Stimulated activated naive CD4-positive, alpha-beta T cell treated with Interleukin-2 at 50 U/mL for 16 hours (primary cell): ENCODE measurements at regions not wholly inside any gene's neighbourhood (a gene's known extent, or its start where the extent isn't known, plus 50 kb on each side); places are given as distances from the start of the nearest gene placed in this dataset.
A peak's percentile ranks its signal among the peaks of the same experiment; 100 is the strongest.
"Not testable (repeated sequence)": the region's sequence is repeated elsewhere in the genome, so short reads cannot be mapped to it uniquely, and the experiment has no call there.

Source experiments
- DNase-seq: peaks from one replicate; lab custom pipeline; 2025; lab: John Stamatoyannopoulos, UW

DNA sequence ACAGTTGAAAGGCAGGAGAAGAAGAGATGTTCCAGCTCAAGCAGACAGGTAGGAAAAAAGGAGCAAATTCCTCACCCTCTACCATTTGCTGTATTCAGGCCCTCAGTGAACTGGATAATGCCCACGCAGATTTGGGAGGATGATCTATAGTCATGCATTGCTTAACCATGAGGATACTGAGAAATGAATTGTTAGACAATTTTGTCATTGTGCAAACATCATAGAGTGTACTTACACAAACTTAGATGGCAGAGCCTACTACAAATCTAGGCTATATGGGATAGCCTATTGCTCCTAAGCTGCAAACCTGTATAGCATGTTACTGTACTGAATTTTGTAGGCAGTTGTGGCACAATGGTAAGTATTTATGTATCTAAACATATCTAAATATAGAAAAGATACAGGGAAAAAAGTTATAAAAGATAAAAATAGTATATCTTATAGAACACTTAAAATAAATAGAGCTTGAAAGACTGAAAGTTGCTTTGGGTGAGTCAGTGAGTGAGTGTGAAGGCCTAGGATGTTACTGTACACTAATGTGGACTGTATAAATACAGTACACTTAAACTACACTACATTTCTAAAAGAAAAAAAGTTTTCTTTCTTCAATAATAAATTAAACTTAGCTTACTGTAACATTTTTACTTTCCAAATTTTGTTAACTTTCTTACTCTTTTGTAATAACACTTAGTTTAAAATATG is 672.3 kb downstream of the UTRN start:
- no peak for DNase-seq

DNA sequence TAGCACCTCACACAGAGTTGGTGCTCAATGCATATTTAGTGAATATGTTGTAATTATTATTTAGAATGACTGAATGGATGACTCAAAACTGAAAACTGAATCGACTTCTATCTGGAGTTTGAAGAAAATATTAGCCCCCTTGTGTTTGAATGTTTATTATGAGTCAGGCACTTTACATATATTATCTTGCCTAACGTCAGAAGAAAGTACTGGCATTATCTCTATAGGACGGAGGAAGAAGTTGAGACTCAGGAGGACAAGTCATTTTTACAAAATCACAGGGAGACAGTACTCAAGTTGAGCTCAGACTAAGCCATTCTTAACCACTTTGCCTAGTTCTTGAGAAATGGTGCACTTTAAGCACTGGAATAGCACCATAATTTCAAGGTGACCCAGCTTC is 684.0 kb downstream of the UTRN start:
- no peak for DNase-seq

DNA sequence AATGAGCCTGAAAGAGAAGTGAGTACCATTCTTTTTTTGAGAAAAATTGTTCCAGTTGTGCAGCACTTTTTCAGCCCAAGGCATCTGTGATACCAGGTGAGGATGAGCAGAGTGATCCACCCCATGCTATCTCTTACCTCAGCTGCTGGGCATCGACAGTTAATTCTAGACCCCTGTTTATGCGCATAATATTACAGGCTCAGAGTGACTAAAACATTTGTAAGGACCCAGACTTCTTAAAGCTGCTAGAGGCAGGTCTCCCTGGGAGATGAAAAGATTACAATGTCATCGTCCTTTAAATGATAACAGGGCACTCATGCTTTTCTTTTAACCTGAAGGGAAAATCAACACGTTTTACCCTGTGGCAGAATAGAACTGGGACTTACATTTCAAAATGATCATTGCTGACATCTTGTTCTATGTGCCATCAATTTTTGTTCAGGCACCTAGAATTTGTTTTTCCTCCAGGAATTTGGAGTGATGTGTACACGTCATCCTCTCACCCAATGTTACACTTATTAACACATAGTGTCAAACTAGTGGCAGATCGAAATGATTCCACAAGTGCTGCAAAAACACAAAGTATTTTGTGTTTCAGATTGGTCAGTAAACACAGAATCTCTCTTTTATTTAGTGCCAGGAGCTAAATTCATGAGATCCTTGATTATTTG is 684.6 kb downstream of the UTRN start:
- DNase-seq: no peak

DNA sequence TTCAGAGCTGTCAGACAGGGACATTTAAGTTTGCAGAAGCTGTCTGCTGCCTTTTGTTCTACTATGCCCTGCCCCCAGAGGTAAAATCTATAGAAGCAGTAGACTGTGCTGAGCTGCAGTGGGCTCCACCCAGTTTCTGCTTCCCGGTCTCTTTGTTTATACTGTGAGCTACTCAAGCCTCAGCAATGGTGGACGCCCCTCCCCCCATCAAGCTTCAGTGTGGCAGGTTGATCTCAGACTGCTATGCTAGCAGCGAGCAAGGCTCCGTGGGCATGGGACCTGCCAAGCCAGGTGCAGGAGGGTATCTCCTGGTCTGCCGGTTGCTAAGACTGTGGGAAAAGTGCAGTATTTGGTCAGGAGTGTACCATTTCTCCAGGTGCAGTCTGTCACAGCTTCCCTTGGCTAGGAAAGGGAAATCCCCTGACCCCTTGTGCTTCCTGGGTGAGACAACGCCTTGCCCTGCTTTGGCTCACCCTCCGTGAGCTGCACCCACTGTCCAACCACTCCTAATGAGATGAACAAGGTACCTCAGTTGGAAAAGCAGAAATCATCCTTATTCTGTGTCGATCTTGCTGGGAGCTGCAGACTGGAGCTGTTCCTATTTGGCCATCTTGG is 692.2 kb downstream of the UTRN start:
- not testable (repeated sequence) for DNase-seq

DNA sequence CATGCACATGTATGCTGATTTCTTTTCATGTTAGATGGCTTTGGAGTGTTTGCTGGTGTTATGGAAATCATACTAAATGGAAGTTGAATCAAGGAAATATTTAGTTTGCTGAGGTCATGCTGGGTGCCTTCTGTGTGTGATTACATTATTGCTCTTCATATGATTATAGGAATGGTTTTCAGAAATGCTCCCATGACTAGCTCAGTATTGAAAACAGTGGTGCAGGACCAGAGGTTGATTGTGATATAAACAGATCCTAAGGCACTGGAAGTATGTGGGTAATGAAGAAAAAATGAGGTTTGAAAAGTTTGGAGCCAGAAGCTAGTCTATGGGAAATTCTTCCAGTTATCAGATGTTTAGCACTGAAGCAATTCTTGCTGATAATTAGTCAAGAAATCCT is 693.1 kb downstream of the UTRN start:
- DNase-seq: no peak

DNA sequence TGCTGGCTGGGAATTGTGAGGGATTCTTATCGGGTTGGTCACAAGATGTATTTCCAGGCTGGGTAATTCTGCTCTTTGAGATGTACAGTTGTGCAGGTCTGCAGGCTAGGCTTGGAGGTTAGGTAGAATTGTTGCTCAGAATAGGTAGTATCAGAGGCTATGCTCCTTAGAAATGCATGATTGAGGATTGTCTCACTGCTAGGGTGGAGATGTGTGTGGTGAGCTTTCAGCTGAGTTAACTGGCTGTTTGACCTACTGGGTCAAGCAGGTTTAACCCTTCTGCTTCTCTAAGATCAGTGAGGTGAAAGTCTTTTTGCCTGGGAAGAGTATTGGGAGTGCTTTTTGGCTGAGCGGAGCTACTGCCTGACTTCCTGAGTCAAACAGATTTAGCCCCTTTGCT is 701.1 kb downstream of the UTRN start:
- no peak for DNase-seq

DNA sequence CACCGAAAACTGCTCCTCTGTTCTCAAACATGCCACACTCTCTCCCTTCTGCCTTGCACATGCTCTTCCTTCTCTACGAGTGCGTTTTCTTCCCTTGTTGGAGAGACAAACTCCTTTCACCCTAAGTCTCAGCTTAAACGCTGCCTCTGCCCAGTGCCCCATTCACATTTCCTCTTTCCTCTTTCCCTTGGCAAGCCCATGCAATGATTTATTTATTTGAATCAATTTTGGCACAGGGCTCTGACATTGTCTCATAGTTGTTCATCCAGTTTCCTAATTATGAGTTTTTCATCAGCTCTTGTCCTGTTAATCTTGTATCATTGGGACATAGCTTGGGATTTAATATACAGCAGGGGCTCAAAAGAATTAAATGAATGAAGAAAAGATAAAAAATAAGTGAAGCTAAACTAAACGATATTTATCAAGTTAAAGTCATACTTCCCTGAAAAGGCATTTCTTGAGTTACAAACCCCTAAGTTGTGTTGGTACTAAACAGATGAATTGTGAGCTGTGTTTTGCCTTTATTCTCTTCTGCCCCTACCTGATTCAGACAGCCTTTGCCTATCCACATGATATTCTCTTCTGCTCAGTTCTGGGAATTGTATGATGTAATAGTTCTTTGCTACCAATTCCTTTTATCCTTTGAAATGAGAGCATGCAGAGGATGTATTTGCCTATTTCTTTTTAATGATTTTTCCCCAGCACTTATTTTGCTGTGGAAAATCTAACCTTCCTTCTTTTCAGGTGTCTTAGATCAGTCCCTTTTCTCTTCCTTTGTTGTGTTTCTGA is 704.4 kb downstream of the UTRN start:
- DNase-seq: no peak

DNA sequence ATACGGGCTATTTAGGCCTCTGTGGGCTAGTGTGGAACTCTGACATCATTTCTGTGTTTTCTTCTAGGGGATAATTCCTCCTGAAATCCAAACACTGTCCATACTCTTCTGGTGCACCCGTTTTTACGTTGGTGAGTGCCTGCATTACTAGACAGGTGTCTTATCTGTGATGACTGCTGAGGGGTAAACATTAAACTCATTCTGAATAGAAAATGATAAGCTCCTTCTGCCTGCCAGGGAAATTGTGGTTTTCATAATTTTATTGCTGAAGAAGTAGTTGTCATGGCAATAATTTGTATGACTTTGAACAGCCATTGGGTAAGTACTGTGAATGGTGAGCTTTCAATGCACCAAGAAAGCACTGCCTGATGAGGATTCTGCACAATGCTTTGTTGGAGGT is 705.6 kb downstream of the UTRN start:
- no peak for DNase-seq

DNA sequence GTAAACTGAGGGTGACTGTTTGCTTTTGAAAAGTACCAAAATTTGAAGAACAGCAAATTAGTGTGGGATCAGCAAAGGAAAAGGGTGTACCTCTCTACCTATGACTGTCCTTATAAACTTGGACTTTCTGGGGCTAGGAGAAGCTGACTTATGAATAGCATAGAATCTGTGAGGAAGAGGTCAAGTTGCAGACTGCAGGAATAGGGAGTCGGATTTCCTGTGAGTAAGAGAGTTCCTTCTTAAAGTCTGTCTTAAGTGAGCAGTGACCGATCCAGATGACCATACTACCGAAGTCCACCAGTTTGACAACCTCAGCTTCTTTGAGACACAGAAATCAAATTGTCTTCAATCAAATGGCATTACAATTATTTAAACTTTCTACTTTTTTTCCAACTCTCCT is 708.7 kb downstream of the UTRN start:
- no peak for DNase-seq

DNA sequence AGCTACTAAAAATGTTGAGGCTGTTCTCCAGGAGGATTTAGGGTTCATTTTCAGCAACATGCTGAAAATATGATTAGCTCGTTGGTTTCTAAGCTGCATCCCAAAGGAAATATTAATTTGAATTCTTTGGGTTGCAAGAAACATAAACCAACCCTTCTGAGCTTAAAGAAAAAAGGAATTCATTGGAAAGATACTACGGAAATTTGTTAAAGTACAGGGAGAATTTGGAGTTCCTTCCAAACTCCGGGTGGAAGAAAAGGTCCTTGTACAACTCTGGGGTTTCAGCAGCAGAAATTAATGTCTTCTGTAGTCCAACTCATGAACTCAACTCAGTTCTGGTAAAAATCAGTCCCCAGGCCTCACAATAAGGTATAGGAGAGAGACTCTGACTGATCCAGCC is 712.9 kb downstream of the UTRN start:
- DNase-seq: no peak

DNA sequence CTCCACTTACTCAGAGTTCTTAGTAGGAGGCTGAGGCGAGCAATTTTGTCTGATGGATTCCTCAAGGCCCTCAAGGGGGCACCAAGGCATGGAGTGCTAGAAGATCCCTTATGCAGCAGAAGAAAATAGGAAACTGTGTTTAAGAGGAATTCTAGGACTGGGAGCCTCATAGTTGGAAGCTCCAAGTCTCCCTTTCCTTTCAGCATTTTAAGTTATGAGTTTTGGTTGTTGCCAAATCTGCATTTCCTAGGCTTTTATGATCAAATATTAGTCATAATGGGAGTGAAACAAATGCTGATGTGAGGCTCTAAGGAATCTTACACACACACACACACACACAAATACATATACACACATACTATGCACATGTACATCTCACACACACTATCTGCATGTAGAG is 714.0 kb downstream of the UTRN start:
- DNase-seq: no peak

DNA sequence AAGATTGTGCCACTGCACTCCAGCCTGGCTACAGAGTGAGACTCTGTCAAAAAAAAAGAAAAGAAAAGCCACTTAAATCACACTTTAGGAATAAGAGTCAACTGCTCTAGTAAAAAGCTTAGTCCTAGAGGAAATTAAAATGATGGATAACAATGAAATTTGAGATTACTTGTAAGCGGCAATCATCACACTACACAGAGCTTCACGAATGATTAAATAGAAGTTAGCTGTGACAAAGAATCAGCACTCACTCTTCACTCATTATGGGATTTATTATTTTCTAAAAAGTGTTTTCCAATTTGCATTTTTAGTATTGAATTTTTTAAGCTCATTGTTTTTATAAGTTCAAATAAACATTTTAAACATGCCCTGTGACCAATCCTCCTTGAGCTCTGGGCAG is 718.0 kb downstream of the UTRN start:
- no peak for DNase-seq

DNA sequence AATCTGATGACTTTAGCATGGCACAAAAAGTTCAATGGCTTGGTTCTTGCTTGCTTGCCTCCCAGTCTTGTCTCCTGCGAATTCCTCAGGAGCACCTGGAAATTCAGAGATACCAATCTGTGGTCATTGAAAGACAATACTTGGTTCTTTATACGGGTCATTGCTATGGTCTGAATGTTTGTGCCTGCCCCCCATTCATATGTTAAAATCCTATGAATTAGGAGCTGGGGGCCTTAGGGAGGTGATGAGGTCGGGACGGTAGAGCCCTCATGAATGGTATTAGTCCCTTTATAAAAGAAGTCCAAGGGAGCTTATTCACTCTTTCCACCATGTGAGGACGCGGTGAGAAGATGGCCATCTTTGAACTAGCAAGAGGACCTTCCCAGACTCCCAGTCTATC is 721.8 kb downstream of the UTRN start:
- DNase-seq: no peak

DNA sequence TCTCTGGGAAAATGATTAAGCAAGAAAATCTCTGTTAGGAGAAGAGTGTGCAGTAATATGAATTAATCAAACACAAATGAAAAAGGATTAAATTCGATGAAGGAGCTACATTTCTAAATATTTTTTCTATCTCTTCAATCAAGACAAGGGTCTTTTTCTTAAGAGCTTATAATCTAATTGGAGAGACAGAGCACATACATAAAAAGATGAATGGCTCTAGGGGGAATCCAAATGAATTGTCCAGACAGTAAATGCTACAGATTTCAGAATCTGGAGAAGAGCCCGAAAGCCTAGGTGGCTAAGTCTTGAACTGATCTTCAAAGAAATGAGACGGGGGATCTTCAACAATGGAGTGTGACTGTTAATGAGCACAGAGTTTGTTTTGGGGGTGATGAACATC is 723.6 kb downstream of the UTRN start:
- no peak for DNase-seq

DNA sequence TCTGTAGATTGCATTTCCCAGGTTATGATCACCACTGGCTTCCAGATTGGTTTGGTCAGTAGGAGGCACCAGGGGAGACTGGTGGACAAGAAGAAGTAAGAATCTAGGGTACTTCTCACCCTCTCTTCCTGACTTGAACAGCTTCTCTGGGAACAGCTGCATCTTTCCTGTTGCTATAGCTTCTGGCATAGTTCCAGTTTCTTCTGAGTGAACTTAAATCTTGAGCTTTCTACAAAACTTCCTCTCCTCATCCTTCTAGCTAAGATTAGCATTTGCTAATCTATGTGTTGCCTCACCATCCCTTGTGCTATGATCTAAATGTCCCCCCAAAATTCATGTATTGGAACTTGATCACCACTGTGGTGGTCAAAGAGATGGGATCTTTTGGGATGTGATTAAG is 724.6 kb downstream of the UTRN start:
- no peak for DNase-seq

DNA sequence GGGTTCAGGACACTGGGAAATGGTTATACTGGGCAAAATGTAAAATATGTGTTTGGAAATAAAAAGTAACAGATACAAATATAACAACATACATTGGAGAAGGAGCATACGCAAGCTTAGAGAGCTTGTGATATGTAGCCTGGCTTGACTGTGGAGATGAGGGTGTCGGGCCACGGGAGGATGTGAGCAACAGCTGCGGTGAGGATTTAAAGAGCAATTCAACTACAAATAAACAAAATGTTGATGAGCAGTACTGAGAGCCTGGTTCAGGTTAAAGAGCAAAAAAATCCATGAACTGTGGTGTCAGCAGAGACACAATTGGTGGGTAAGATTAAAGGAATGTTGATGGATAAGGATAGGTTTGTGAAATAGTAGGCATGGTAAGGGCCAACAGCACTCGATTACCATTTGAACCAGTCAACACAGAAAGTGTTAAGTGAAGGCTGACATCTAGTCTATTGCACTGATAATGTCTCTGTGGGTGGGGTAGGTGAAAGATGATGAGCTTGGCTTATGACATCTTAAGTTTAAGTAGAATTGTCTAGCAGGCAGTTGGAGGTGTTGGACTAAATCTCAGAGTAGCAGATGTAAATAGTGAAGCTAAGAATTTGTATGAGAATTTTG is 723.2 kb downstream of the EPM2A start:
- DNase-seq: no peak

DNA sequence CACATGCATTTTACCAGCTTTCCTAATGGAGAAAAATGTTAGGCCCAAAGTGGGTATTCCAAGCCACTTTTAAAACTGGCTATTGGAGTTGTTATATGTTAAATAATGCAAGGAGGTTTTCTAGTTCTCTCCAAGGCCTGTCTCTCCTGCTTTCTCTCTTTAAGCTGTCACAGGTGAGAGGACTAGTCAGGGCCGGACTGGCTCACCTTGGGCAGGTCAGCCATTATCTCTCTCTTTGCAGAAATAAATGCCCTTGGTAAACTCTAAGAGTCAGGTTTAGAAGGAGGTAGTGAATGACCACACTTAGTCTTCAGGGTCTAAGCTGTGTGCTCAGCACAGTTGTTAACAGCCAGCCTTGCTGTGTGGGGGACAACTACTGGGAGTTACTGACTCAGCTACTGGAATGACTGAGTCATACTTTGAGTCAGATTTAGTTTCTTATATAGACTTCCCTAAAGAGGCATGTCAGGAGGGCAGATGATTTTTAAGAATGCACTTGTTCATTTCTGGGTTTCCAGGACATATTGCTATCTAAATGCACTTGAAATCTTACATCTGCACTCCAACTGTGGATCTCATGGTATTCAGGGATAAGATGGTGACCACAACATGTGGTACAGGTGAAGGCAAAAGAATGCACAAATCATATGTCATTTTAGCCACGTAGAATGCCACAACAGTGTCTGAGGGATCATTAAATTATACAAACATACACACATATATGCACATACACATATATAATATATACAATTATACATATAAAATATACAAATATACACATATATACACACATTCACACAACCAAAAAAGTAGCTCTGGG is 719.4 kb downstream of the EPM2A start:
- DNase-seq: peak; percentile 7

DNA sequence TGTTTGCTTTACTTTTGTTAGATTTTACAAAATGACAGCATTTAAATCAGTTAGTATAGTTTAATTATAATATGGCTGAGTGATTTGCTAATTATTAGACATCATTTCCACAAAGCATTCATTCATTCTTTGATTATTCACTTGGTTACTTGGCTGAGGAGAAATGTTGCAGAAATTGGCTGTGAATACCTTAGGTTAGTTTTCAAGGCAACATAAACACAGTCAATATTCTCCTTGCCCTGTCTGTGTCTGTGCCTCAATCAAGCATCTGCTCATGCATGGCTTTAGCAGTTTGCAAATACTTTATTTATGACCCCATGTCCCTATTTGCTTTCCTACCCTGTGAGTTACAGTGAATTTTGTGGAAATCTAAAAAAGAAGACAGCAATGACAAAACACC is 718.3 kb downstream of the EPM2A start:
- no peak for DNase-seq

DNA sequence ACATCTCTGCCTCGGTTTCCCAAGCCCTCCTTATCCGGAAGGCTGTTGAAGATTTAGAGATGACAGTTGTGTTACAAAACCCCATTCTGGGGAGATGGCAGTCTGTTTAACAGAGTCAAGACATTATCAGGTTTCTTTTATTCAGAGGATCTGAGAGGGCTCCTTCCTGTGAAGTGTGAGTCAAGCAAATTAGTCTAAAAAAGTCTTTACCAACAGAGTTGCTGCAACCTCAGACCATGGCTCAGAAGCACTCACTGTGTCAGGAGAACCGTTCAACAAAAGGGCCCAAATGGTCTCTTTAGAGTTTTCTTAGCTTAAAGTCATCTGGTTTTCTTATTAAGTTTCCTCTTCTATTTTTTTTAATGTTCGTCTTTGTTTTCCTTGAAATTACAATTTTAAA is 717.8 kb downstream of the EPM2A start:
- no peak for DNase-seq

DNA sequence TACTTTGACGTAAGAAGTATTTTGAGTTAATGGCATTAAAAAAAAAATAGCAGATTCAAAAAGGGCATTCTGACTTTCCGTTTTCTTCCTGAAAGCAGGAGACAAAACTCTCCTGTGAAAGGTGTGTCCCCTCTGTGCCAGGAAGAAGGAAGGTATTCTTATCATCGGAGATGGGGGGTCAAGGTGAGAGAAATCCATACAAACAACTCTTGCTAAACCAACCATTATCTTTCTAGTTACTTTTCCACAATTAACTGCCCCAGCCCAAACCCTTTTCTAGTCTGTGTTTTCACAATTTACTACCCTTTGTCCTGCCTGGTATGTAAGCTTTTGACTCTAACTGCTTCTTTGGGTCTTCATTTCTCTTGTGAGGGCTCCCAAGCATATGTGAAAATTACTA is 717.3 kb downstream of the EPM2A start:
- DNase-seq: no peak

DNA sequence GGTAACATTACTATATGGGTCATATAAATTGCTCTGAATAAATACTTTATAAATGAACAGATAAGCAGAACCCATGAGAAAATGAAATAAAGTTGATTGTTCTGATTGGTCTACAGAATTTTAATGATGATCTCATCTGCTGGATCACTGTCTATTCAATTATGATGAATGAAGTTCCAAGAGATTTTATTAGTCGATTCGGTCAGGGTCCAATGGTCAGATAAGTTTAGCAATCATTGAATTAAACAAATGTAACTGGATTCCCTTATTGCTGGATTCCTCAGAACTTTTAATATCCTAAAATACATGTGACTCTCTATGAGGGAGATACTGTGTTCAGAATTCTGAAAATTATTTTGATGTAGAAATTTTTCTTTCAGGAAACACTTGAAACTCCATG is 715.2 kb downstream of the EPM2A start:
- DNase-seq: no peak

DNA sequence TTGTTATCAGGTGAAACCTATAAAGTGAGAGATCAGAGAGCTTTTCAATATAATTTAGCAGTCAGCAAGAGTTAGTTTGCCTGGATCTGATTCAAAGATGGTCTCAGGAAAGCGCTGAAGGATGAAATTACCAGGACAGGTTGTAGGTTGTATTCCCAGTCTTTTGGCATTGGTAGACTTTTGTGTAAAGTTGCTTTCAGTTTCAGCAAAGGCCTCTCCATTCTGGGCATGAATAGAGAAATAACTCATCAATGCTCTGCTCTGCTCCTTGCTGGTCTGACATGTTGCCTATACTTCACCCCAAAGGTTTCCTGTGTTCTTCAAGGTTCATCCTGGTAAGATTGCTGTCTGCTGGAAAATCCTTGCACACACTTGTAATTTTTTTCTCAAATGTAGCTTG is 714.8 kb downstream of the EPM2A start:
- DNase-seq: no peak
